HS-5 (cell line): ENCODE measurements at regions not wholly inside any gene's neighbourhood (a gene's known extent, or its start where the extent isn't known, plus 50 kb on each side); places are given as distances from the start of the nearest gene placed in this dataset.
"Not testable (repeated sequence)": the region's sequence is repeated elsewhere in the genome, so short reads cannot be mapped to it uniquely, and the experiment has no call there.

ENCODE experiments used
- DNase-seq: peaks from one replicate; pipeline ENCODE4 v3.0.0-alpha.2; 2012; ENCODE audit warnings: low read depth

- no peak for DNase-seq
Measured at GRCh38 chr1:96545935-96546656, 175.5 kb upstream of the PTBP2 start.

- no peak for DNase-seq
Measured at GRCh38 chr1:96550061-96550460, 171.5 kb upstream of the PTBP2 start.

- DNase-seq, result no peak
Measured at GRCh38 chr1:96552451-96552850, 169.1 kb upstream of the PTBP2 start.

GRCh38 chr1:96553811-96554210, 167.8 kb upstream of the PTBP2 start:
- DNase-seq, result no peak

GRCh38 chr1:96554364-96554763, 167.2 kb upstream of the PTBP2 start:
- no peak for DNase-seq

- DNase-seq, result peak; percentile 15
Measured at GRCh38 chr1:96557336-96557735, 164.2 kb upstream of the PTBP2 start.

- DNase-seq, result no peak
Measured at GRCh38 chr1:96558635-96559034, 162.9 kb upstream of the PTBP2 start.

- no peak for DNase-seq
Measured at GRCh38 chr1:96559181-96559580, 162.4 kb upstream of the PTBP2 start.

GRCh38 chr1:96559707-96560596, 161.6 kb upstream of the PTBP2 start:
- DNase-seq, result peak; percentile 97

GRCh38 chr1:96562094-96562493, 159.5 kb upstream of the PTBP2 start:
- DNase-seq, result no peak

- DNase-seq, result not testable (repeated sequence)
Measured at GRCh38 chr1:96564401-96564800, 157.2 kb upstream of the PTBP2 start.

- no peak for DNase-seq
Measured at GRCh38 chr1:96565546-96565945, 156.0 kb upstream of the PTBP2 start.

- no peak for DNase-seq
Measured at GRCh38 chr1:96568639-96569038, 152.9 kb upstream of the PTBP2 start.

- DNase-seq, result no peak
Measured at GRCh38 chr1:96569288-96569687, 152.3 kb upstream of the PTBP2 start.

- DNase-seq, result no peak
Measured at GRCh38 chr1:96579636-96580035, 141.9 kb upstream of the PTBP2 start.

GRCh38 chr1:96580920-96581319, 140.7 kb upstream of the PTBP2 start:
- no peak for DNase-seq

- DNase-seq, result no peak
Measured at GRCh38 chr1:96581772-96582171, 139.8 kb upstream of the PTBP2 start.

GRCh38 chr1:96583903-96584302, 137.7 kb upstream of the PTBP2 start:
- DNase-seq, result no peak

GRCh38 chr1:96587222-96587621, 134.4 kb upstream of the PTBP2 start:
- no peak for DNase-seq

GRCh38 chr1:96588416-96588995, 133.1 kb upstream of the PTBP2 start:
- DNase-seq, result no peak

- DNase-seq, result not testable (repeated sequence)
Measured at GRCh38 chr1:96595530-96595929, 126.1 kb upstream of the PTBP2 start.

GRCh38 chr1:96596226-96596922, 125.2 kb upstream of the PTBP2 start:
- DNase-seq, result no peak
